ENCODE measurements at regions not wholly inside any gene's neighbourhood (a gene's known extent, or its start where the extent isn't known, plus 50 kb on each side); places are given as distances from the start of the nearest gene placed in this dataset.

GRCh38 chr4:189533603-189534002 lies 407.1 kb upstream of the FRG1 start:
- no peak for TF ChIP-seq POLR2AphosphoS5 (IDR thresholded peaks at IDR 0.05)
- TF ChIP-seq, protein P1, sequence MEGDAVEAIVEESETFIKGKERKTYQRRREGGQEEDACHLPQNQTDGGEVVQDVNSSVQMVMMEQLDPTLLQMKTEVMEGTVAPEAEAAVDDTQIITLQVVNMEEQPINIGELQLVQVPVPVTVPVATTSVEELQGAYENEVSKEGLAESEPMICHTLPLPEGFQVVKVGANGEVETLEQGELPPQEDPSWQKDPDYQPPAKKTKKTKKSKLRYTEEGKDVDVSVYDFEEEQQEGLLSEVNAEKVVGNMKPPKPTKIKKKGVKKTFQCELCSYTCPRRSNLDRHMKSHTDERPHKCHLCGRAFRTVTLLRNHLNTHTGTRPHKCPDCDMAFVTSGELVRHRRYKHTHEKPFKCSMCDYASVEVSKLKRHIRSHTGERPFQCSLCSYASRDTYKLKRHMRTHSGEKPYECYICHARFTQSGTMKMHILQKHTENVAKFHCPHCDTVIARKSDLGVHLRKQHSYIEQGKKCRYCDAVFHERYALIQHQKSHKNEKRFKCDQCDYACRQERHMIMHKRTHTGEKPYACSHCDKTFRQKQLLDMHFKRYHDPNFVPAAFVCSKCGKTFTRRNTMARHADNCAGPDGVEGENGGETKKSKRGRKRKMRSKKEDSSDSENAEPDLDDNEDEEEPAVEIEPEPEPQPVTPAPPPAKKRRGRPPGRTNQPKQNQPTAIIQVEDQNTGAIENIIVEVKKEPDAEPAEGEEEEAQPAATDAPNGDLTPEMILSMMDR (IDR thresholded peaks at IDR 0.05) = no peak
- no peak for TF ChIP-seq EP300 (IDR thresholded peaks at IDR 0.05)
